ENCODE measurements at regions not wholly inside any gene's neighbourhood (a gene's known extent, or its start where the extent isn't known, plus 50 kb on each side); places are given as distances from the start of the nearest gene placed in this dataset.

- in situ Hi-C loops (cut with HindIII; ENCODE audit: low sequenced_read_pairs): no loop called here
- no peak overlapping the region for H3K4me3 ChIP-seq (ENCODE audit: low read depth, low read length)
- TF ChIP-seq, protein P1, sequence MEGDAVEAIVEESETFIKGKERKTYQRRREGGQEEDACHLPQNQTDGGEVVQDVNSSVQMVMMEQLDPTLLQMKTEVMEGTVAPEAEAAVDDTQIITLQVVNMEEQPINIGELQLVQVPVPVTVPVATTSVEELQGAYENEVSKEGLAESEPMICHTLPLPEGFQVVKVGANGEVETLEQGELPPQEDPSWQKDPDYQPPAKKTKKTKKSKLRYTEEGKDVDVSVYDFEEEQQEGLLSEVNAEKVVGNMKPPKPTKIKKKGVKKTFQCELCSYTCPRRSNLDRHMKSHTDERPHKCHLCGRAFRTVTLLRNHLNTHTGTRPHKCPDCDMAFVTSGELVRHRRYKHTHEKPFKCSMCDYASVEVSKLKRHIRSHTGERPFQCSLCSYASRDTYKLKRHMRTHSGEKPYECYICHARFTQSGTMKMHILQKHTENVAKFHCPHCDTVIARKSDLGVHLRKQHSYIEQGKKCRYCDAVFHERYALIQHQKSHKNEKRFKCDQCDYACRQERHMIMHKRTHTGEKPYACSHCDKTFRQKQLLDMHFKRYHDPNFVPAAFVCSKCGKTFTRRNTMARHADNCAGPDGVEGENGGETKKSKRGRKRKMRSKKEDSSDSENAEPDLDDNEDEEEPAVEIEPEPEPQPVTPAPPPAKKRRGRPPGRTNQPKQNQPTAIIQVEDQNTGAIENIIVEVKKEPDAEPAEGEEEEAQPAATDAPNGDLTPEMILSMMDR (IDR thresholded peaks at IDR 0.05; ENCODE audit: low read depth, low read length, missing control alignments): no peak
- DNase-seq (ENCODE audit: low read depth): no peak
Observed at GRCh38 chr6:71164890-71165289, 123.7 kb upstream of the OGFRL1 start.

DNA sequence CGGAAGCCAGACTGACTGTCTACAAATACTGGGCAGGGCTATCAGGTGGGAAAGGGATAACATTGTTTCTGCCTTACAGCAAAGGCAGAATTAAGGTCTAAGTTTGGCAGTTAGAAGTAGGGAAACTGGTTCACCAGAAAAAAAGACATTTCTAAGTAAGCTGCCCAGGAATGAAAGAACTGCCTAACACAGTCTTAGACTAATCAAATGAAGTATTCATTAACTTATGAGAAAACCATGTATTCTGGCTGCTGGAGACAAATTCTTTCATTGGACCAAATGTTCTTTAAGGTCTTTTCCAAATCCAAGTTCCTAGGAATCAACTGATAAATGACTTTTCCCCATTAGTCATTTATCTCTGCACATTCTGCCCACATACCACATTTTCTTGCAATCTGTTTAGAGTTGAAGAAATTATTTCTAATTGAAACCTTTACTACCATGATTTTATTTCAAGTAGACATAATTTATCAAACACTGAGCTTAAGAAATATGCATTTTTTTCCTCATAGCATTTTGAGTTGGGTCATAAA lies 120.3 kb upstream of the OGFRL1 start:
- no peak overlapping the region for H3K4me3 ChIP-seq (ENCODE audit: low read depth, low read length)
- DNase-seq (ENCODE audit: low read depth): no peak
- TF ChIP-seq, protein P1 (IDR thresholded peaks at IDR 0.05; ENCODE audit: low read depth, low read length, missing control alignments): no peak
- in situ Hi-C loops (cut with HindIII; ENCODE audit: low sequenced_read_pairs): no loop called here

- no peak overlapping the region for H3K4me3 ChIP-seq (ENCODE audit: low read depth, low read length)
- in situ Hi-C loops (cut with HindIII; ENCODE audit: low sequenced_read_pairs): no loop called here
- no peak for DNase-seq (ENCODE audit: low read depth)
- TF ChIP-seq, protein P1 (IDR thresholded peaks at IDR 0.05; ENCODE audit: low read depth, low read length, missing control alignments): no peak
Observed at GRCh38 chr6:71171497-71172070, 117.0 kb upstream of the OGFRL1 start.

DNA sequence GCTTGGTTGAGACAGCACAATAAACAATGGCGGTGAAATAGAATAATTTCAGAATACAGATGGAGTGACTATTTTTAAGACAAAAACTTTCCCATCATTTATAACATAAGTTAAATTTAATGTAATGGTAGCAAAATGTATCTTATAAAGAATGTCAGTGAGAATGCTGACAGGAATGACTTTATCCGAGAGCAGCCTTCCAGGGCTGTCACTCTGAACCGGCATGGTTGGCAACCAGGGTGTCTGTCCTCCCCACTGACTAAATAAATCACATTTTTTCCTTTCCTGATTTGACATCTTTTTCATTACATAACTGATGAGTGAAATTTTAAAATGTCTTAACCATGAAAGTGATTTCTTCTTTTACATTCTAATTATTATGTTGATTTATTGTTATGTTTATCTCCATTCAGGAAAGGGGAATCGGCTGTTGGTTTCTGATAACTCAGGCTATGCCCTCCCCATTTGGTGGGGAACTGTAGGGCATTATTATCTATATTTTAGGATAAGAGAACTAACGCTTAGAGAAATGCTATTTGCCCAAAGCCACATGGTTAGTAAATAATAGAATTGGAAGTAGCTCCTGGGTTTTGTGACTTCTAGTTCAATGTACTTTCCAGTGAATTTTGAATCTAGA lies 109.2 kb upstream of the OGFRL1 start:
- DNase-seq (ENCODE audit: low read depth): no peak
- H3K4me3 ChIP-seq (ENCODE audit: low read depth, low read length): no peak overlapping the region
- TF ChIP-seq, protein P1 (IDR thresholded peaks at IDR 0.05; ENCODE audit: low read depth, low read length, missing control alignments): no peak
- in situ Hi-C loops (cut with HindIII; ENCODE audit: low sequenced_read_pairs): loop anchor here (25.0 kb wide), 1 partner anchor 333 kb away; no protein-coding TSS in a partner anchor

DNA sequence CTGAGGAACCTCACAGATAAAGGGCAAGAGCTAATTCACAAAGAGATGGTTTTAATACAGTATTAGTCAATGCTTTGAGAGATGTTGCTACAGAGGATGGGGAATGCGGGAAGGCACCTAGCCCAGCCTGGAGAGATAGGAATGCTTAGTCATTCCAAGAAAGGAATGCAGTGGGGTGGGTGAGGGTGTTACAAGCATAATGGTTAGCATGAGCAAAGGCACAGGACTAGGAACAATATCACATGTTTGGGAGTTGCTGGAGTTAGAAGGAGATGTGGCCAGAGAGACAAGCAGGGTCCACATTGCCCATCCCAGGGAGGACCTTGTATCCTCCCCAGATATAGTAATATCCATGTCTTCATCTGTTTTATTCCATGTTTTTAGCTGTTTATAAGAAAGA lies 107.0 kb upstream of the OGFRL1 start:
- in situ Hi-C loops (cut with HindIII; ENCODE audit: low sequenced_read_pairs): loop anchor here (25.0 kb wide), 1 partner anchor 331 kb away; no protein-coding TSS in a partner anchor
- peak; percentile 80 for DNase-seq (ENCODE audit: low read depth)
- no peak overlapping the region for H3K4me3 ChIP-seq (ENCODE audit: low read depth, low read length)
- TF ChIP-seq, protein P1 (IDR thresholded peaks at IDR 0.05; ENCODE audit: low read depth, low read length, missing control alignments): no peak

- TF ChIP-seq, protein P1 (IDR thresholded peaks at IDR 0.05; ENCODE audit: low read depth, low read length, missing control alignments): no peak
- no peak for DNase-seq (ENCODE audit: low read depth)
- H3K4me3 ChIP-seq (ENCODE audit: low read depth, low read length): no peak overlapping the region
- in situ Hi-C loops (cut with HindIII; ENCODE audit: low sequenced_read_pairs): loop anchor here (25.0 kb wide), 1 partner anchor 325 kb away; no protein-coding TSS in a partner anchor
Observed at GRCh38 chr6:71187141-71187540, 101.5 kb upstream of the OGFRL1 start.

Data from astrocyte of the cerebellum (primary cell).